ENCODE measurements at regions not wholly inside any gene's neighbourhood (a gene's known extent, or its start where the extent isn't known, plus 50 kb on each side); places are given as distances from the start of the nearest gene placed in this dataset.
"Not testable (repeated sequence)": the region's sequence is repeated elsewhere in the genome, so short reads cannot be mapped to it uniquely, and the experiment has no call there.

- no peaks in the 10 kb centered on the region for H3K27me3 ChIP-seq (ENCODE audit: control insufficient read depth, insufficient read depth, low read length, poor library complexity, severe bottlenecking)
- TF ChIP-seq CTCF (conservative IDR thresholded peaks at IDR 0.05): no peak
- H3K27ac ChIP-seq (ENCODE audit: low read depth, low read length): no peak overlapping the region
- DNase-seq: no peak
- 83 to 90% methylated on average over 2 to 3 of the region's 3 CpGs for WGBS, 2 experiments (ENCODE audit: insufficient coverage in 1 of 2, insufficient read length in 1 of 2)
- Mint-ChIP-seq H3K36me3 (ENCODE audit: low read depth) (peaks cover 2% of the 10 kb centered on the region), H3K4me3 (no peak overlapping the region), H3K27ac (no peak overlapping the region), H3K4me1 (no peaks in the 10 kb centered on the region), H3K9me3 (peaks cover under 1% of the 10 kb centered on the region), H3K27me3 (ENCODE audit: insufficient read depth) (no peaks in the 10 kb centered on the region)
- no peaks in the 10 kb centered on the region for H3K9me3 ChIP-seq (ENCODE audit: control insufficient read depth, low read length)
- no peak overlapping the region for H3K9ac ChIP-seq (ENCODE audit: extremely low read depth, low read length, poor library complexity, severe bottlenecking)
- no peak overlapping the region for H3K4me3 ChIP-seq (ENCODE audit: low read length)
- no peaks in the 10 kb centered on the region for H3K36me3 ChIP-seq (ENCODE audit: control insufficient read depth, insufficient read depth, low read length)
- H3K4me1 ChIP-seq (ENCODE audit: control insufficient read depth, insufficient read depth, low read length): no peaks in the 10 kb centered on the region
Observed at GRCh38 chr5:44535621-44536020, 146.4 kb upstream of the FGF10 start.

GRCh38 chr5:44532981-44533380 is 143.8 kb upstream of the FGF10 start:
- H3K4me3 Mint-ChIP-seq: no peak overlapping the region
- Histone ChIP-seq H3K4me3 (ENCODE audit: low read length) (no peak overlapping the region), H3K4me1 (ENCODE audit: control insufficient read depth, insufficient read depth, low read length) (no peaks in the 10 kb centered on the region), H3K9me3 (ENCODE audit: control insufficient read depth, low read length) (no peaks in the 10 kb centered on the region), H3K9ac (ENCODE audit: extremely low read depth, low read length, poor library complexity, severe bottlenecking) (no peak overlapping the region), H3K36me3 (ENCODE audit: control insufficient read depth, insufficient read depth, low read length) (no peaks in the 10 kb centered on the region), H3K27ac (ENCODE audit: low read depth, low read length) (no peak overlapping the region), H3K27me3 (ENCODE audit: control insufficient read depth, insufficient read depth, low read length, poor library complexity, severe bottlenecking) (no peaks in the 10 kb centered on the region)
- TF ChIP-seq CTCF (conservative IDR thresholded peaks at IDR 0.05): no peak
- DNase-seq: no peak
- H3K27ac Mint-ChIP-seq: no peak overlapping the region
- no peaks in the 10 kb centered on the region for H3K4me1 Mint-ChIP-seq
- H3K9me3 Mint-ChIP-seq: peaks cover 5% of the 10 kb centered on the region
- no peaks in the 10 kb centered on the region for H3K27me3 Mint-ChIP-seq (ENCODE audit: insufficient read depth)
- WGBS, 2 experiments (ENCODE audit: insufficient coverage in 1 of 2, insufficient read length in 1 of 2): 100% methylated on average over 1 of the region's 1 CpG; no CpG with 5 or more reads in 1 of the 2 experiments
- H3K36me3 Mint-ChIP-seq (ENCODE audit: low read depth): peaks cover 2% of the 10 kb centered on the region

- not testable (repeated sequence) for H3K4me3 Mint-ChIP-seq; H3K4me3 ChIP-seq (ENCODE audit: low read length); H3K27ac Mint-ChIP-seq; H3K4me1 Mint-ChIP-seq; H3K9me3 ChIP-seq (ENCODE audit: control insufficient read depth, low read length); H3K27ac ChIP-seq (ENCODE audit: low read depth, low read length); H3K4me1 ChIP-seq (ENCODE audit: control insufficient read depth, insufficient read depth, low read length); H3K36me3 Mint-ChIP-seq (ENCODE audit: low read depth); H3K9me3 Mint-ChIP-seq; H3K27me3 ChIP-seq (ENCODE audit: control insufficient read depth, insufficient read depth, low read length, poor library complexity, severe bottlenecking); DNase-seq; H3K27me3 Mint-ChIP-seq (ENCODE audit: insufficient read depth); H3K36me3 ChIP-seq (ENCODE audit: control insufficient read depth, insufficient read depth, low read length); H3K9ac ChIP-seq (ENCODE audit: extremely low read depth, low read length, poor library complexity, severe bottlenecking)
- 75 to 87% methylated on average over 2 of the region's 2 CpGs for WGBS, 2 experiments (ENCODE audit: insufficient coverage in 1 of 2, insufficient read length in 1 of 2)
Observed at GRCh38 chr5:44531756-44532155, 142.5 kb upstream of the FGF10 start.

- 96 to 100% methylated on average over 1 to 6 of the region's 6 CpGs for WGBS, 2 experiments (ENCODE audit: insufficient coverage in 1 of 2, insufficient read length in 1 of 2)
- H3K9me3 Mint-ChIP-seq; DNase-seq; H3K4me1 Mint-ChIP-seq; H3K9ac ChIP-seq (ENCODE audit: extremely low read depth, low read length, poor library complexity, severe bottlenecking); H3K27ac ChIP-seq (ENCODE audit: low read depth, low read length); H3K27me3 ChIP-seq (ENCODE audit: control insufficient read depth, insufficient read depth, low read length, poor library complexity, severe bottlenecking); H3K4me1 ChIP-seq (ENCODE audit: control insufficient read depth, insufficient read depth, low read length); H3K4me3 ChIP-seq (ENCODE audit: low read length); H3K27me3 Mint-ChIP-seq (ENCODE audit: insufficient read depth); H3K36me3 Mint-ChIP-seq (ENCODE audit: low read depth); H3K9me3 ChIP-seq (ENCODE audit: control insufficient read depth, low read length); H3K4me3 Mint-ChIP-seq; H3K36me3 ChIP-seq (ENCODE audit: control insufficient read depth, insufficient read depth, low read length); H3K27ac Mint-ChIP-seq: not testable (repeated sequence)
Observed at GRCh38 chr5:44530783-44531182, 141.6 kb upstream of the FGF10 start.
